Trophoblast cell (in vitro differentiated cells and primary cell): ENCODE measurements at regions not wholly inside any gene's neighbourhood (a gene's known extent, or its start where the extent isn't known, plus 50 kb on each side); places are given as distances from the start of the nearest gene placed in this dataset.
"Not testable (repeated sequence)": the region's sequence is repeated elsewhere in the genome, so short reads cannot be mapped to it uniquely, and the experiment has no call there.

Source experiments
- DNase-seq, 2 donors: peaks; one replicate each; pipeline ENCODE4 v3.0.0-alpha.2; 2016
- H2AFZ ChIP-seq: 2 replicates; pipeline ENCODE4 v1.6.1; 2013; ENCODE audit warnings: low read length, moderate library complexity, mild to moderate bottlenecking; ENCODE audit not compliant: insufficient read depth, poor library complexity
- H2AK5ac ChIP-seq: 2 replicates; pipeline ENCODE4 v1.6.1; 2013; ENCODE audit warnings: mild to moderate bottlenecking, low read length
- H2BK120ac ChIP-seq: 2 replicates; pipeline ENCODE4 v1.6.1; 2013; ENCODE audit warnings: low read length, mild to moderate bottlenecking, moderate library complexity; ENCODE audit not compliant: insufficient read depth, poor library complexity
- H2BK12ac ChIP-seq: 2 replicates; pipeline ENCODE4 v1.6.1; 2013; ENCODE audit warnings: mild to moderate bottlenecking, low read length, moderate library complexity
- H2BK5ac ChIP-seq: 2 replicates; pipeline ENCODE4 v1.6.1; 2013; ENCODE audit warnings: low read length, low read depth, moderate library complexity, mild to moderate bottlenecking; ENCODE audit not compliant: poor library complexity
- H3K14ac ChIP-seq: 2 replicates; pipeline ENCODE4 v1.6.1; 2013; ENCODE audit warnings: mild to moderate bottlenecking, low read length
- H3K18ac ChIP-seq: 2 replicates; pipeline ENCODE4 v1.6.1; 2013; ENCODE audit warnings: mild to moderate bottlenecking, low read length
- H3K23ac ChIP-seq: 2 replicates; pipeline ENCODE4 v1.6.1; 2013; ENCODE audit warnings: low read length
- H3K27ac ChIP-seq: 2 replicates; pipeline ENCODE4 v1.5.1; 2013; ENCODE audit warnings: low read depth, mild to moderate bottlenecking, inconsistent platforms, low read length, moderate library complexity
- H3K27me3 ChIP-seq: 2 replicates; pipeline ENCODE4 v1.6.1; 2013; ENCODE audit warnings: inconsistent platforms, mild to moderate bottlenecking, low read length, moderate library complexity; ENCODE audit not compliant: insufficient read depth
- H3K36me3 ChIP-seq, 2 experiments: 1 replicate in 1 of 2; 2 replicates in 1 of 2; pipeline ENCODE4 v1.6.1; 2013; ENCODE audit warnings: low read length in 2 of 2, mild to moderate bottlenecking in 2 of 2, moderate library complexity in 1 of 2; ENCODE audit not compliant: insufficient read depth in 2 of 2, control insufficient read depth in 1 of 2
- H3K4ac ChIP-seq: 2 replicates; pipeline ENCODE4 v1.6.1; 2013; ENCODE audit warnings: low read depth, mild to moderate bottlenecking, low read length, moderate library complexity
- H3K4me1 ChIP-seq, 2 experiments: 1 replicate in 1 of 2; 2 replicates in 1 of 2; pipeline ENCODE4 v1.6.1; 2013; ENCODE audit warnings: low read length in 2 of 2, mild to moderate bottlenecking in 2 of 2, moderate library complexity in 1 of 2; ENCODE audit not compliant: insufficient read depth in 2 of 2, control insufficient read depth in 1 of 2
- H3K4me2 ChIP-seq: 2 replicates; pipeline ENCODE4 v1.6.1; 2013; ENCODE audit warnings: inconsistent platforms, mild to moderate bottlenecking, low read length, moderate library complexity
- H3K4me3 ChIP-seq: 2 replicates; pipeline ENCODE4 v1.5.1; 2013; ENCODE audit warnings: mild to moderate bottlenecking, low read depth, low read length, inconsistent platforms
- H3K79me1 ChIP-seq: one replicate; pipeline ENCODE4 v1.6.1; 2013; ENCODE audit warnings: low read length
- H3K79me2 ChIP-seq: 2 replicates; pipeline ENCODE4 v1.6.1; 2013; ENCODE audit warnings: low read length, mild to moderate bottlenecking; ENCODE audit not compliant: control insufficient read depth, insufficient read depth, poor library complexity
- H3K9ac ChIP-seq: 2 replicates; pipeline ENCODE4 v1.6.1; 2013; ENCODE audit warnings: mild to moderate bottlenecking, low read length
- H3K9me3 ChIP-seq: 2 replicates; pipeline ENCODE4 v1.6.1; 2013; ENCODE audit warnings: low read depth, mild to moderate bottlenecking, control low read depth, inconsistent platforms, low read length; ENCODE audit not compliant: insufficient read depth
- H4K12ac ChIP-seq: 2 replicates; pipeline ENCODE4 v1.6.1; 2013; ENCODE audit warnings: low read depth, mild to moderate bottlenecking, low read length, moderate library complexity
- H4K8ac ChIP-seq: 2 replicates; pipeline ENCODE4 v1.6.1; 2013; ENCODE audit warnings: low read depth, mild to moderate bottlenecking, low read length, moderate library complexity
- H4K91ac ChIP-seq: one replicate; pipeline ENCODE4 v1.6.1; 2013; ENCODE audit warnings: low read depth, mild to moderate bottlenecking, low read length, moderate library complexity
- WGBS: extraction: QIAGEN DNeasy Blood & Tissue Kit; methylation state at CpG from one replicate; pipeline ENCODE4 v1.1.7; 2013; ENCODE audit warnings: missing lambda C conversion rate; ENCODE audit not compliant: insufficient read length, insufficient coverage; ENCODE audit errors: extremely low coverage; 5-methylcytosine and 5-hydroxymethylcytosine counted together

- H3K4me2 ChIP-seq, H2AFZ ChIP-seq, H4K12ac ChIP-seq, H2BK5ac ChIP-seq, H3K79me1 ChIP-seq, H3K79me2 ChIP-seq, H3K27ac ChIP-seq, H3K9ac ChIP-seq, DNase-seq, H3K27me3 ChIP-seq, H3K4me1 ChIP-seq, H3K4me3 ChIP-seq, H3K14ac ChIP-seq, H2AK5ac ChIP-seq, H4K8ac ChIP-seq, H3K36me3 ChIP-seq, H4K91ac ChIP-seq, H2BK120ac ChIP-seq, H2BK12ac ChIP-seq, H3K4ac ChIP-seq, H3K9me3 ChIP-seq, H3K18ac ChIP-seq, H3K23ac ChIP-seq: not testable (repeated sequence)
- WGBS: no CpG with 5 or more reads among the region's 8 CpGs
These were observed 294.6 kb downstream of the NDUFA10 start for GRCh38 chr2:239730567-239730882.

- WGBS: no CpG with 5 or more reads among the region's 22 CpGs
- Histone ChIP-seq H3K4me3 (no peak overlapping the region), H3K79me1 (no peaks in the 10 kb centered on the region), H3K4me2 (no peak overlapping the region), H4K91ac (no peak overlapping the region), H3K79me2 (no peaks in the 10 kb centered on the region), H2AFZ (no peak overlapping the region), H3K27ac (no peak overlapping the region), H3K4ac (no peak overlapping the region), H3K14ac (no peak overlapping the region), H3K9ac (no peak overlapping the region), H4K8ac (no peak overlapping the region), H3K36me3 (no peaks in the 10 kb centered on the region), H4K12ac (no peak overlapping the region), H2BK120ac (no peak overlapping the region), H2BK5ac (no peak overlapping the region), H2BK12ac (no peak overlapping the region), H2AK5ac (no peak overlapping the region), H3K27me3 (no peaks in the 10 kb centered on the region), H3K9me3 (peaks cover 4% of the 10 kb centered on the region), H3K4me1 (no peaks in the 10 kb centered on the region), H3K18ac (no peak overlapping the region), H3K23ac (no peak overlapping the region)
- no peak for DNase-seq
These were observed 295.2 kb downstream of the NDUFA10 start for GRCh38 chr2:239729681-239730566.

GRCh38 chr2:239729151-239729550 is 296.0 kb downstream of the NDUFA10 start:
- no peaks in the 10 kb centered on the region for H3K79me1 ChIP-seq

GRCh38 chr2:239728751-239729150 is 296.4 kb downstream of the NDUFA10 start:
- Histone ChIP-seq H3K4me1 (no peaks in the 10 kb centered on the region), H3K4me2 (no peak overlapping the region), H2AK5ac (no peak overlapping the region), H3K14ac (no peak overlapping the region), H2BK12ac (no peak overlapping the region), H3K79me2 (no peaks in the 10 kb centered on the region), H3K27ac (no peak overlapping the region), H3K23ac (no peak overlapping the region), H3K9me3 (peaks cover 4% of the 10 kb centered on the region), H3K27me3 (no peaks in the 10 kb centered on the region), H4K91ac (no peak overlapping the region), H4K8ac (no peak overlapping the region), H3K36me3 (no peaks in the 10 kb centered on the region), H3K9ac (no peak overlapping the region), H2BK120ac (no peak overlapping the region), H3K4ac (no peak overlapping the region), H2BK5ac (no peak overlapping the region), H3K79me1 (no peaks in the 10 kb centered on the region), H4K12ac (no peak overlapping the region), H2AFZ (no peak overlapping the region), H3K4me3 (no peak overlapping the region), H3K18ac (no peak overlapping the region)
- WGBS: no CpG with 5 or more reads among the region's 15 CpGs
- DNase-seq: no peak

More at GRCh38 chr2:239729151-239729550, 296.0 kb downstream of the NDUFA10 start:
- H3K9me3 ChIP-seq: peaks cover 4% of the 10 kb centered on the region
- no peak overlapping the region for H3K9ac ChIP-seq
- no peak overlapping the region for H2AFZ ChIP-seq
- no peaks in the 10 kb centered on the region for H3K4me1 ChIP-seq
- H4K12ac ChIP-seq: no peak overlapping the region
- H3K79me2 ChIP-seq: no peaks in the 10 kb centered on the region
- no peak overlapping the region for H2BK12ac ChIP-seq
- H3K27ac ChIP-seq: no peak overlapping the region
- no peaks in the 10 kb centered on the region for H3K36me3 ChIP-seq
- no peaks in the 10 kb centered on the region for H3K27me3 ChIP-seq
- no peak overlapping the region for H3K4ac ChIP-seq
- DNase-seq: no peak
- no peak overlapping the region for H3K23ac ChIP-seq
- no peak overlapping the region for H3K4me2 ChIP-seq
- H3K18ac ChIP-seq: no peak overlapping the region
- no CpG with 5 or more reads among the region's 17 CpGs for WGBS
- H4K8ac ChIP-seq: no peak overlapping the region
- H3K4me3 ChIP-seq: no peak overlapping the region
- H4K91ac ChIP-seq: no peak overlapping the region
- no peak overlapping the region for H3K14ac ChIP-seq
- H2BK120ac ChIP-seq: no peak overlapping the region
- H2AK5ac ChIP-seq: no peak overlapping the region
- H2BK5ac ChIP-seq: no peak overlapping the region
